Stimulated activated CD8-positive, alpha-beta memory T cell treated with anti-CD3 and anti-CD28 coated beads, Interleukin-12 subunit alpha, Interleukin-12 subunit beta, amount 100 ng/mL, for 4 hours (primary cell): ENCODE measurements at regions not wholly inside any gene's neighbourhood (a gene's known extent, or its start where the extent isn't known, plus 50 kb on each side); places are given as distances from the start of the nearest gene placed in this dataset.

ENCODE experiments used
- DNase-seq: peaks from one replicate; pipeline ENCODE4 v3.0.0-alpha.2; 2020; ENCODE audit warnings: low read depth

DNA sequence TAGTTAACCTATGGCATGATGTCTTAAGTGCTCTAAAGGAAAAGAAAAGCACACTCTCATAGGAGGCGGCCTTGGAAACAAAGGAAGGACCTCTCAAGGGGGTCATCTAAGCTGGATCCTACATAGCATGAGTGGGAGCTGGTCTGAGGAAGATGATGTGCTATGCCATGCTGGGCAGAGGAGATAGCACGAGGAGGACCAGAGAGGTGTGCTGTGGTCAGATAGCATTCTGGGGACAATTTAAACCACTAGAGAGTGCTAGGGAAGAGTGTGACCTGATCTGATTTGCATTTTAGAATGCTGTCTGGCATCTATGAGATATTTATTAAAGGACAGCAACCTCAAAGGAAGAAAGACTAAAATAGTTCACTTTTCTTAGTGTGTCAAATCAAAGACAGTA is 910.1 kb upstream of the CELF4 start:
- DNase-seq: no peak

- DNase-seq: no peak
Measured at GRCh38 chr18:38473535-38473934, 907.9 kb upstream of the CELF4 start.

GRCh38 chr18:38470421-38470820 is 904.8 kb upstream of the CELF4 start:
- no peak for DNase-seq

DNA sequence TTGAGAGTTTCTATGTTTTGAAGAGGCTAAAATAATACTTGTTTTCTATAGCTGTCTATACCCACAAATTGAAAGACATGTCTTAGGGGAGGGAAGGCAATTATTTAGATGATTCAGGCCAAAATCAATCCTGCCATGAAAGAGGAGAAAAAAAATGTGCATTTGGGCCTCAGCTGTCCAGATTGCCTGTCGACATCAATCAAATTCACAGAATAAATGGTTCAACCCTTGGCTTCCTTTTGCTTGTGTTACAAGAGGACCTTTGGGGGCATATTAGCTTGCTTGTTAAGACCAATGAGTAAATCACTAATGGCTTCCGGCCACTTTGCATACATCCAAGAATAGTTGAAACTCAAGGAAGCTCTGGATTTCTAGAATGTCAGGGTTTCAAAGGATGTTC is 900.8 kb upstream of the CELF4 start:
- no peak for DNase-seq

DNA sequence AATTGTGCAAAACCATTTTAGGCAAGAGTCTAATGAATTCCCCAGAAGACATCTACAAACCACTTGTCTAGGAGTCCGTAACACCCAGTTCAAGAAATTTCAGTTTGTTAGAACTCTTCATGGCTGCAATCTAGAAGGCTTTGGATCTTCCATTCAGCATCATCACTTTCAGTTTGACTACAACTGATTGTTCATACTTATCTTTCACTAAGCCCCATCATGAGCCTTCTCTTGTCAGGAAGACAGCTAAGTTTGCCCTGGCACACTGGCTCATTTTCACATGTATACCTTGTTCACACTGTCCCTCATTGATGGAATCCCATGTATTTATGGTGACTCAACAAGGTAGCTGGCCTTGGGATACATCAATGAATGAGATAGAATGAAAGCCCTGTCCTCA is 898.4 kb upstream of the CELF4 start:
- no peak for DNase-seq

DNA sequence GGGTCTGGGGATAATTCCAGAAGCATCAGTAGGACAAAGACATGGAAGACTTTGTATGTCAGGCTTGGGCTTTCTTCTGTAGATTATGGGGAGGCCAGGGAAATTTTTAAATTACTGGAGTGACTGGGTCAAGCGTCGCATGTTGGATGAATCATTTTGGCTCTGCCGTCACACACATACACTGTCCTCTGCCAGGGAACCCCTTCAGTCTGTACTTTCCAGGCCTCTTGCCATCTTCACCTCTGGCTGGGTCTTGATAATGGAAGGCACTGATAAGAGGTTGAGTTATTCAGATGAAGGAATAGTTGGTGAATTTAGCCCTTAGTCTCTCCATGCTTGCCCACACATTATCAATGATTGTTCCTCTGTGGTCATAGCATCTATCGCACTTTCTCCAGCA is 895.1 kb upstream of the CELF4 start:
- no peak for DNase-seq

DNA sequence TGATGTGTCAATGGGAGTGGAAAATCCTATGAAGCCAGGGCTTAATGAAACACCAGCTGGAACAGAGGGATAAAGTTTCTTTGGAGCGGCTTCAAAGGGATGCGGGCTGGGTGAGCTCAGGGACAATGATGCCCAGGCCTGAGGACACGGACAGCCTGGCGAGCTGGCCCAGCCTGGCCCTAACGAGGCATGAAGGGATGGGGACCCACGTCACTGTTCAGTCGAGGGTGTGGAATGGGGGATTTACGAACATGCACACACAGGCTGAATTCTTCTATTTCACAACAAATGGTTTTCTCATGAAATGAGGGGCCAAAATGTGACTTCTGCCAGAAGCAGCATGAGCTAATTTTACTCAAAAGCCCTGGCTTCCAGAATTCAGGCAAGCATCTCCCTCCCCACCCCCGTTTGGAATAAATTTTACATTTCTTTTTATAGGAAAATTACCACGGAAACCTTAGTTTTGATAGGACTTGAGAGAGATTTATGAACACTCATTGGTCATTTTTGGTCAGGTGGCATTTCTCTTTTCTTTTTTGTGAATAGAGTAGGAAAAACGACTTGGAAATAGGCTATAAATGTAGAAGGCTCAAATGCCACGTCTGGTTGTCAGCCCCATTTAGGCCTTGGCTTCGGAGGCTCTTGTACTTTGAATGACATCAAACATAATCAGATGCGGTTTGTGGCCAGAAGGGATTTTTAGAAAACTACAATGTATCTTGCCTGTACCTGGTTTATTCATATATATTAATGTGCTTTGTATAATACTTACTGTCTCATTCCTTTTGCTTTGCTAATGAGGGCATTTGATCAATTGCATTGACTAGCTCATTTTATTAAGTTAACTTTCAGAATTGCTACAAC is 893.8 kb upstream of the CELF4 start:
- no peak for DNase-seq

DNA sequence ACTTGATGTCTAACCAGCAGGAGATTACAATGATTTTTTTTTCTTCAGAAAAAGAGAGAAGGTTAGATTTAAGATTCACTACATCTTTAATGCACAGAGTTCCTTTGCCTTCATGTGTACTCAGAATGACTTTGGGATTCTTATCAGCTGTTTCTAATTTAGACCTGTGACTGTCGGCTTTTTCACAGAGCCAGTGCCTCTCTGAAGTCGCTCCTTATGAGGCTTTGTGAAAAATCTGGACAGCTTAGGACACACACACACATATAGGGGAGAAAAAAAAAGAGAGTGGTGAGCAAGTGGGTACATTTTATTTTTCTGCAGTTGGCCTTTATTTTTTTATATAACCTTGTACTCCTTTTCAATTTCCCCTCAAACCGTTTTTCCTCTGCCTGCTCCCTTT is 893.1 kb upstream of the CELF4 start:
- no peak for DNase-seq

DNA sequence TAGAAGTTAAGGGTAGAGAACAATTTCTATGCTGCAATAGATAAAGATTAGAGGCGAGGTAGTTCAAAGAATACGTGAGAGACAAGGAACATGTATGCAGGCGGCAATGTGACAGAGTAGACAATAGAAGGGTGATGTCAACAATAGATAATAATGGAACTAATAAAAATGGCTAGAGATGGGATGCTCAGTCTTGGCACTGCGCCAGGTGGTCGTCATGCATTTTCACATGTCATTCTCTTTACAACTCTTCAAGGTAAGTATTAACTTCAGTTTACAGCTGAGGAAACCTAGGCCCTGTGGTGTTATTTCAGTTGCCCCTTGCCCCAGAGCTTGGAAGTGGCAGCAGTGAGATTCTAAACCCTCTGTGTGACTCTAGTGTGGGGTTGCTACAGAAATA is 890.7 kb upstream of the CELF4 start:
- no peak for DNase-seq

DNA sequence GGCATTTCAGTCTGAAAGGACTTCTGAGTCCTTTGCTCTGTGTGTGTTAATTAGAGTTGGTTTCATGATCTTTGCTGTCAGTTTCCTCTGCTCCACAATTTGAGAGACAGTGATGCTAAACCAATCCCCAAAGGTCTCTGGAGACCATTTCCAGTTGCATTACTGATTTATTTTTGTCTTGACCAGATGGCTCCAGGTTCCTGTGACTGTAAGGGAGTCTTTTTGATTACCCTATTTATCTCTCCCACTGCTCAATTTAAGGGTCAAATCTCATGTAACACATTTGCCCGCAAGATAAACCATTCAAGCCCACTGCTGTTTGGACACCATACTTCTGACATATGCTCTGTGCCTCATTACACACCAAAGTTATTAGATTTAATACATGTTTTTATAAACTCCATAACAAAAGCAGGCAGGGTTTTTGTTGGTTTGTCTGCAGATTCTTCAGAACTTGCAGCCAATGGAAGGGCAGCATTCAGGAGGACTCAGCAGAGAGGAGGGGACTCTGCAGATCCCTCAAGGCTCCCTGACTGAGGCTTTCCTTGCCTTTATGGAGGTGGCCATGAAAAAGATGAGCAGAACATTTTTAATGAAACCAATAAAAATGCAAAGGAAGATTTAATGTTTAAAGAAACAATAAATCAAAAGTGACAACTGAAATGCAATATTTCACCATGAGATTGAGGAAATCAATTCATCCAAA is 889.3 kb upstream of the CELF4 start:
- no peak for DNase-seq

DNA sequence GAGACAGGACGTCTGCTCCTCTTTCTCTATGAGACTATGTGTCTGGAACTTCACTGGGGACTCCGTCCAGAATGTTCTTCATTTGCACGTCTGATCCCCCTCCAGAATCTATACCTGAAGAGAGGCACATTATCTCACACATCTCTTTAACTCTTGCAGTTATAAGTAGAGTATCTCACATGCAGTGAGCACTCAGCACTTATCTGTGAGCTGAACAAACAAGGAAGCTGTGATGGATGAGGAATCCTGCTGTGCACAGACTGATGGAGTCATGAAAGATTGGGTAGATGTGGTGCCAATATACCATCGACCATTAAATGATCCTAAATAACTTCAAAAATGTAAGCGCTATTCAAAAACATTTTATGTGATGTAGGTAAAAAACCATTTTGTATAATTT is 888.3 kb upstream of the CELF4 start:
- no peak for DNase-seq

GRCh38 chr18:38450876-38451275 is 885.3 kb upstream of the CELF4 start:
- no peak for DNase-seq

DNA sequence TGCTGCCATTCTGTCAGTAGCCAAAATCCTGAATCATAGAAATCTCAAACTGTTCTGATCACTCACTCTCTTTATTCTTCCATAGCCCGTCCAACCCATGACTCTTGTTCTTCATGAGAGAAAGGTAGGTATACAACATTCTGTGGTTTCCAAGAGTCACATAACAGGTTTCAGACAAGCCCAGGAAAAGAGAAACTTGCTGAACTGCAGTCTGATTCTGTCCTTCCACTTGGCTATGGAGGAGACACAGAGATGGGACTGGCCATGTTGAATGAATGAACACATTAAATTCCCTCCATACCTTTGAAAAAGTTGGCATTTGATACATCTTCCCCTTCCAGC is 880.2 kb upstream of the CELF4 start:
- no peak for DNase-seq

- no peak for DNase-seq
Measured at GRCh38 chr18:38444971-38445803, 879.6 kb upstream of the CELF4 start.

- no peak for DNase-seq
Measured at GRCh38 chr18:38427736-38428135, 862.1 kb upstream of the CELF4 start.

- DNase-seq: no peak
Measured at GRCh38 chr18:38427234-38427633, 861.6 kb upstream of the CELF4 start.

DNA sequence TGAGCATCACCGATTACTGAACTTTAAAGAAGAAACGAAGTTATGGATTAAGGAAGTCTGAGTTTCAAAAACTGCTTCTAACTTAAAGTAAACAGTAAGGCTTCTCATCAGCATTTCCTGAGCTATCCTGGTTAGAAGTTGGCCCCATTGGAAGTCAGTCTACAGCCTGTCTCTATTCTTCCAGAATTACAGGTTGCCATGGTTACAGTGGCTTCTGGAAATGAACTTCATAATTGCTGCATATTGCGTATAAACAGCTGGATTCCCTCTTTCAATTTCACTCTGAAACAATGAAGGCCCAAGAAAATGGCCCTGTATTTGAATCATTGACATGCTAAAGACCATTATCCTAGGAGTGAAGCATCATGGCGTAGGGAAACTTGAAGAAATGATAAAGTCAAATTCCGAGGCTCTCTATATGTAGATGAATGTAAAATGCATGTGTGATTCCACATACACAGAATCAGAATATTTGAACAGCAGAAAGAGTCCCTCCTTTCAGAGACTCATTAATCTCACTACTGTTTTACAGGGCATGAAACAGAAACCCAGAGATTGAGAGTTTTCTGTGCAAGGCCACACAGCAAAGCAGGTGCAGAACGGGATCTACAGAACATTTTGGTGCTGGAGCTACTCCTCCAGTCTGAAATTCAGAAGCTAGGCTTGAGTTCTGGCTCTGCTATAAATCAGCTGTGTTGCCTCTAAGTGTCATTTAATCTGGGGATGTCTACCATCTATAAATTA is 856.4 kb upstream of the CELF4 start:
- DNase-seq: no peak

GRCh38 chr18:38421021-38421420 is 855.4 kb upstream of the CELF4 start:
- no peak for DNase-seq

- DNase-seq: no peak
Measured at GRCh38 chr18:38420611-38421010, 855.0 kb upstream of the CELF4 start.

DNA sequence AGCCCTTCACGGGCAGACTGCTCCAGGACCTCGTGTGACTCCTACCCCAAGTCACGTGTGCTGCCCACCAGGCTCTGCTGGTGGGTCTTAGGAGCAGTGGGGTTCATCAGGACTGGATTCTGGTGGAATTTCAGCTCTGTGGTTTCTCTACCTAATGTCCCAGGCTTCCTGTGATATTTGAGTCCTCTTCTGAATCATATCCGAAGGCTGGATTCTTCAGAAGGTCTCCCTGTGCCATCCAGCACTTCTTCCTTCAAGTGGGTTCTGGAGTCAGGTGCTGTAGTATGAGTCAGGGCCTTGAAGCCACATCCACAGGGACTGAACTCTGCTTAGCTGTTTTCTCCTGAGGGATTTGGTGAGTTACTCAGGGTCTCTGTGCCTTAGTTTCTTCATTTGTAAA is 850.2 kb upstream of the CELF4 start:
- DNase-seq: no peak

- no peak for DNase-seq
Measured at GRCh38 chr18:38413193-38413592, 847.6 kb upstream of the CELF4 start.

DNA sequence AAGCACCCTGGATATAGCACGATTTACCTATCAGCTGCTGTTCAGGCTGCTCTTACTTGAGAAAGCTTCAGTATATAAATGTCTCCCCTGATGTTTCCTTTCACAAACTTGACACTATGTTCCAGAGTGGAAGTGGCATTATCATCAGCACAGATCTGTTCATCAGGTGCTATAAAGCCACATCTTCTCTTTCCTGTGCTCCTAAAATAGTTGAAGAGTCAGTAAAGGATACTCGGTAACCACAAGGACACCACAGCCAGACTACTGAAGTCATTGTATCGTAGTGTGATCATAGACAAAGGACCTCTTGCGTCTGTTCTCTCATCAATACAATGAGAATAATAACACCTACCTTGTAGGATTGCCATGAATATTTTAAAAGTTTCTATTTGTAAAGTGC is 841.0 kb upstream of the CELF4 start:
- no peak for DNase-seq
